Stimulated activated CD4-positive, alpha-beta T cell treated with anti-CD3 and anti-CD28 coated beads, Interleukin-12 subunit alpha, Interleukin-12 subunit beta, amount 100 ng/mL, for 48 hours (primary cell): ENCODE measurements at regions not wholly inside any gene's neighbourhood (a gene's known extent, or its start where the extent isn't known, plus 50 kb on each side); places are given as distances from the start of the nearest gene placed in this dataset.

ENCODE experiments used
- DNase-seq, 3 donors: peaks; one replicate each; pipeline ENCODE4 v3.0.0-alpha.2; 2020; ENCODE audit warnings: low read depth in 2 of 3, low spot score in 1 of 3

DNA sequence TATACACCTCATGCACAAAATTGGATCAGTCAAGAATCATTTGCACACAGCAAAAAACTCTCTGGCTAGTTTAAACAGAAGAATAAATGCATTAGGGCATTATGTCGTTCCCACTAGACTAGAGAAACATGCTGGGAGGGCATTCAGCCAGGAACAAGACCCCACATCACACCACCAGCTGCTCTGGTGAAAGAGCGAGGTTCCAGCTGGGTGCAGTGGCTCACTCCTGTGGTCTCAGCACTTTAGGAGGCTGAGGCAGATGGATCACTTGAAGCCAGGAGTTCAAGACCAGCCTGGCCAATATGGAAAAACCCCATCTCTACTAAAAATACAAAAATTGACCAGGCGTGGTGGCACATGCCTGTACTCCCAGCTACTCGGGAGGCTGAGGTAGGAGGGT, 52.1 kb upstream of the BACE2 start:
- no peak for DNase-seq
